GM23338 (cell line): ENCODE measurements at regions not wholly inside any gene's neighbourhood (a gene's known extent, or its start where the extent isn't known, plus 50 kb on each side); places are given as distances from the start of the nearest gene placed in this dataset.

Experiments
- CREB1 ChIP-seq: fragments of 250-450 bp; sonication (Bioruptor Pico); IDR thresholded peaks from 2 replicates; pipeline ENCODE4 v1.5.0; 2020; ENCODE audit warnings: low read depth, mild to moderate bottlenecking, moderate library complexity
- CTCF ChIP-seq, 2 experiments: fragments of 200-600 bp in 1 of 2; sonication (generic) in 1 of 2; conservative IDR thresholded peaks; 2 replicates each; pipeline versions ENCODE4 v1.5.1 to v1.6.1; 2016 to 2017; ENCODE audit warnings: antibody characterized with exemption in 2 of 2, low read depth in 2 of 2, mild to moderate bottlenecking in 2 of 2, moderate library complexity in 1 of 2
- ETS1 ChIP-seq: IDR thresholded peaks from 2 replicates; pipeline ENCODE4 v1.6.1; 2016; ENCODE audit warnings: antibody characterized with exemption
- EZH2 ChIP-seq: fragments of 200-600 bp; sonication (generic); IDR thresholded peaks from one replicate; pipeline ENCODE4 v1.8.0; 2017; ENCODE audit warnings: antibody characterized with exemption, mild to moderate bottlenecking, low read depth; ENCODE audit not compliant: unreplicated experiment
- EZH2phosphoT487 ChIP-seq: fragments of 200-600 bp; sonication (generic); IDR thresholded peaks from one replicate; pipeline ENCODE4 v1.8.1; 2018; ENCODE audit warnings: antibody characterized with exemption; ENCODE audit not compliant: unreplicated experiment
- JUNB ChIP-seq: IDR thresholded peaks from one replicate; pipeline ENCODE4 v1.6.1; 2016; ENCODE audit warnings: antibody characterized with exemption; ENCODE audit not compliant: unreplicated experiment
- POLR2AphosphoS5 ChIP-seq: IDR thresholded peaks from 2 replicates; pipeline ENCODE4 v1.6.1; 2016; ENCODE audit warnings: antibody characterized with exemption, low read depth
- REST ChIP-seq: IDR thresholded peaks from one replicate; pipeline ENCODE4 v1.6.1; 2018; ENCODE audit warnings: antibody characterized with exemption; ENCODE audit not compliant: unreplicated experiment

GRCh38 chr14:54258382-54258781 is 138.4 kb upstream of the CDKN3 start:
- TF ChIP-seq EZH2 (no peak), REST (no peak), CTCF (conservative IDR thresholded peaks at IDR 0.05; ENCODE audit: low read depth in 2 of 2) (no peak), CREB1 (CRISPR knock-in tag) (no peak), EZH2phosphoT487 (no peak), POLR2AphosphoS5 (no peak), ETS1 (no peak), JUNB (no peak)
